ENCODE measurements at regions not wholly inside any gene's neighbourhood (a gene's known extent, or its start where the extent isn't known, plus 50 kb on each side); places are given as distances from the start of the nearest gene placed in this dataset.

GRCh38 chr9:105171076-105171475 lies 73.4 kb upstream of the SLC44A1 start:
- no peaks in the 10 kb centered on the region for H3K9me2 ChIP-seq (replicated peaks; ENCODE audit: insufficient read depth, low read length)
- no peak for DNase-seq
- no peaks in the 10 kb centered on the region for H3K9me3 ChIP-seq (replicated peaks; ENCODE audit: insufficient read depth, low read length)
- no peak overlapping the region for H3K9ac ChIP-seq (ENCODE audit: low read length)
- H3K4me3 ChIP-seq (ENCODE audit: low read length) = no peak overlapping the region
- no peaks in the 10 kb centered on the region for H3F3A ChIP-seq (ENCODE audit: insufficient read depth, low read length)
- no peak for TF ChIP-seq EZH2 (optimal IDR thresholded peaks at IDR 0.05; ENCODE audit: low read depth, low read length)
- TF ChIP-seq EZH2phosphoT487 (IDR thresholded peaks at IDR 0.05; ENCODE audit: low read length) = no peak
- H3K27ac ChIP-seq (ENCODE audit: low read length) = no peak overlapping the region
- H3K27me3 ChIP-seq (replicated peaks; ENCODE audit: insufficient read depth, low read length) = no peaks in the 10 kb centered on the region
- no peak overlapping the region for H2AFZ ChIP-seq (ENCODE audit: low read length)
- H3K79me2 ChIP-seq (ENCODE audit: low read length) = no peaks in the 10 kb centered on the region
- H3K4me2 ChIP-seq (ENCODE audit: low read depth, low read length) = no peak overlapping the region
- H3K4me1 ChIP-seq (ENCODE audit: low read length) = no peaks in the 10 kb centered on the region
- no peaks in the 10 kb centered on the region for H4K20me1 ChIP-seq (ENCODE audit: insufficient read depth, low read length)
- no peaks in the 10 kb centered on the region for H3K36me3 ChIP-seq (replicated peaks; ENCODE audit: insufficient read depth, low read length)

- H4K20me1 ChIP-seq (ENCODE audit: insufficient read depth, low read length) = no peaks in the 10 kb centered on the region
- no peak for TF ChIP-seq EZH2phosphoT487 (IDR thresholded peaks at IDR 0.05; ENCODE audit: low read length)
- TF ChIP-seq EZH2 (optimal IDR thresholded peaks at IDR 0.05; ENCODE audit: low read depth, low read length) = no peak
- TF ChIP-seq CTCF (IDR thresholded peaks at IDR 0.05; ENCODE audit: low read length) = no peak
- H3K4me3 ChIP-seq (ENCODE audit: low read length) = no peak overlapping the region
- H3K27me3 ChIP-seq (replicated peaks; ENCODE audit: insufficient read depth, low read length) = no peaks in the 10 kb centered on the region
- no peak overlapping the region for H3K27ac ChIP-seq (ENCODE audit: low read length)
- H3K9ac ChIP-seq (ENCODE audit: low read length) = no peak overlapping the region
- H3K79me2 ChIP-seq (ENCODE audit: low read length) = no peaks in the 10 kb centered on the region
- H3F3A ChIP-seq (ENCODE audit: insufficient read depth, low read length) = no peaks in the 10 kb centered on the region
- no peaks in the 10 kb centered on the region for H3K9me3 ChIP-seq (replicated peaks; ENCODE audit: insufficient read depth, low read length)
- no peak for DNase-seq
- no peaks in the 10 kb centered on the region for H3K36me3 ChIP-seq (replicated peaks; ENCODE audit: insufficient read depth, low read length)
- no peak overlapping the region for H2AFZ ChIP-seq (ENCODE audit: low read length)
- no peaks in the 10 kb centered on the region for H3K4me1 ChIP-seq (ENCODE audit: low read length)
- no peak overlapping the region for H3K4me2 ChIP-seq (ENCODE audit: low read depth, low read length)
- no peaks in the 10 kb centered on the region for H3K9me2 ChIP-seq (replicated peaks; ENCODE audit: insufficient read depth, low read length)
Observed at GRCh38 chr9:105171589-105171988, 72.9 kb upstream of the SLC44A1 start.

GRCh38 chr9:105172436-105172835 lies 72.0 kb upstream of the SLC44A1 start:
- Histone ChIP-seq H3K27me3 (replicated peaks; ENCODE audit: insufficient read depth, low read length) (no peaks in the 10 kb centered on the region), H3K4me3 (ENCODE audit: low read length) (no peak overlapping the region)

More at GRCh38 chr9:105172436-105172835, 72.0 kb upstream of the SLC44A1 start:
- Histone ChIP-seq H3K36me3 (replicated peaks; ENCODE audit: insufficient read depth, low read length) (no peaks in the 10 kb centered on the region), H2AFZ (ENCODE audit: low read length) (no peak overlapping the region), H3K9ac (ENCODE audit: low read length) (no peak overlapping the region), H3K27ac (ENCODE audit: low read length) (no peak overlapping the region), H3K4me2 (ENCODE audit: low read depth, low read length) (no peak overlapping the region), H3K9me3 (replicated peaks; ENCODE audit: insufficient read depth, low read length) (no peaks in the 10 kb centered on the region), H3K9me2 (replicated peaks; ENCODE audit: insufficient read depth, low read length) (no peaks in the 10 kb centered on the region), H3K4me1 (ENCODE audit: low read length) (no peaks in the 10 kb centered on the region), H4K20me1 (ENCODE audit: insufficient read depth, low read length) (no peaks in the 10 kb centered on the region), H3F3A (ENCODE audit: insufficient read depth, low read length) (no peaks in the 10 kb centered on the region), H3K79me2 (ENCODE audit: low read length) (no peaks in the 10 kb centered on the region)
- no peak for DNase-seq
- TF ChIP-seq CTCF (IDR thresholded peaks at IDR 0.05; ENCODE audit: low read length) = no peak
- TF ChIP-seq EZH2phosphoT487 (IDR thresholded peaks at IDR 0.05; ENCODE audit: low read length) = no peak
- no peak for TF ChIP-seq EZH2 (optimal IDR thresholded peaks at IDR 0.05; ENCODE audit: low read depth, low read length)
